Kidney glomerular epithelial cell (primary cell): ENCODE measurements at regions not wholly inside any gene's neighbourhood (a gene's known extent, or its start where the extent isn't known, plus 50 kb on each side); places are given as distances from the start of the nearest gene placed in this dataset.

Source experiments
- DNase-seq: peaks from one replicate; lab custom pipeline; 2025; lab: John Stamatoyannopoulos, UW

DNA sequence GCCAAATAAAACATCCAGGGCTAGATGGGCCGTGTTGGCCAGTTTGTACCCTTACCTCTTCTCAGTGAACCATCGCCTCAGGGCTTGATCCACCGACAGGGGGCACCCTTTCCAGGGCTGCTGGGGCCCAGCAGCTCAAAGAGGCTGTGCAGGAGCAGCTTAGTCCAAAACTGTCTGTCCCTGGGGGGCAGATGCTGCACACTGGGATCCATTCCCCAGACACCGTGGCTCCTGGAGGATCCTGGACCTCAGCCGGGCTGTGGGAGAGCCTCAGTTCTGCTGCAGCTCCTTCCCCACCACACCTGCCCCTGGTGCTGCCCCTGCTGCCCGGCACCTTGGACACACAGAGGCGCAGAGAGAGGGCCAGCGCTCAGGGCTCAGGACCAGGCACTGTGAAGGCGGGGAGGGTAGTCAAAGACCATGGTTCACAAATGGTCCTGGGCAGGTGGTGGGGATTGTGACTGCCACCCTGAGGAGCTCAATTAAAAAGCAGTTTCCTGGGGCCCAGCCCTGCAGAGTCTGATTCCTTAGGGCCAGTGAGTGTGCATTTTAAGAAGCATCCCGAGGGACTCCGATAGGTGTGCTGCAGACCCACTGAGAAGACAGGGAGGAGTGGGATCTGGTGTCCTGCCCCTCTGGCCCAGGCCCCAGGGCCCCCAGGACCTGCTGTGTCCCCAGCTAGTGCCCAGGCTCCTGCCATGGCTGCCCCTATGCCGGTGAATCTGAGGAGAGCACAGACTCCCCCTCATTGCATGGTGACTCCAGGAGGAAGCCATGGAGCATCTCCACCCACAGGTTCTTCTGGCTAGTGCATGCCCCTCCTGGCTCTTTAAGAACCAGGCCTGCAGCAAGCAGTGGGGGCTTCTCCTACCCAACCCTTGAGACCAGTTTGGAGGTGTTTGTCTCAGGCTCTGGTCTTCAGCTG, 86.5 kb upstream of the PRR20G start:
- DNase-seq = no peak

DNA sequence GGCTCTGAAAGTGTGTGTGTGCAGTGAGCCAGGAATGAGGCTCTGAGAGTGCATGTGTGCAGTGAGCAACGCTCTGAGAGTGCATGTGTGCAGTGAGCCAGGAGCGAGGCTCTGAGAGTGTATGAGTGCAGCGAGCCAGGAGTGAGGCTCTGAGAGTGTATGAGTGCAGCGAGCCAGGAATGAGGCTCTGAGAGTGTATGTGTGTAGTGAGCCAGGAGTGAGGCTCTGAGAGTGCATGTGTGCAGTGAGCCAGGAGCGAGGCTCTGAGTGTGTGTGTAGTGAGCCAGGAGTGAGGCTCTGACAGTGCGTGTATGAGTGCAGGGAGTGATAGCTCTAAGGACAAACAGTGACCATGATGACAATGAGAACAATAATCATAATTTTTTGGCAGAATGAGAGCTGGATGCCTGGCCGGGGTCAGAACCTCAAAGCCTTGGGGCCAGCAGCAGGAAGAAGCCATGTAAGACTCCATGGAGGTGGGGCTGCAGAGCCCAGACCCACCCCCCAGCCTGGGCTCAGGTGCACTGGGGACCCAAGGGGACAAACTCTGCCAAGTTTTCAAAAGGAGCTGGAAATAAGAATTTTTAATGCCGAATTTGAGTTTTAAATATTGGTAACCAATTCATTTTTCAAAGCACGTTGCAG, 85.7 kb upstream of the PRR20G start:
- no peak for DNase-seq

DNA sequence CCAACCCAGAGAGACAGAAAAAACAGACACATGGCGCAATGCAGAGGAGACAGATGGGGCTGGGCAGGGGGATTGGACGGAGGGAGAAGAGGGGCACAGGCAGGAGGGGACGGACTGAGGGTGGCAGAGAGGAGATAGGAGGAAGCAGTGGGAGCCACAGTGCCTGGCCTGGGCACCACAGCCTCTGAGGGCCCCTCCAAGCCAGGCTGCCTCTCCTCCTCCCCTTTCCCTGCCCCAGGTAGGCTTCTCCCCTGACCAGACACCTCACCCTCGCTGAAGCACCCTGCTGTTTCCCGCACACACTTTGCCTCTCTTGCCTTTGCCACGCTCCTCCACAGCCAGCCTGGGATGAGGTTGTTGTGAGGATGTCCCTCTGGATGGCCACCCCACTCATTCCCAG, 84.0 kb upstream of the PRR20G start:
- DNase-seq = no peak

DNA sequence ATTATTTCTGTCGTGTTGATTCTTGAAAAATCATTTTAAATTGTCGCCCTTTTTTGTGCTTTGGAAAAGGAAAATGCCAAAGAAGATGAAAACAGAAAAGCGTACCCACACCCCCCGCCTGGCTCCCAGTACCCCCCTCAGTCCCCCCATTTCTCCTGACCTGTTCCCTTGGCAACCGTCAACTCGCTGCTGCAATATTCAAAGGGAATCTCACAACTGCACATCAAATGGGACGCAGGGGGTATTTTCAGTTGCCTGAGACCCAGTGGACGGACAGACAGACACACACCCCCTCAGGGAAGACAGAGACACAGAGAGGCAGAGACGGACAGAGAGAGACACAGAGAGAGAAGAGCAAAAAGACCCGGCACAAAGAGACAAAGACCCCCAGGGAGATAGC, 83.5 kb upstream of the PRR20G start:
- no peak for DNase-seq

DNA sequence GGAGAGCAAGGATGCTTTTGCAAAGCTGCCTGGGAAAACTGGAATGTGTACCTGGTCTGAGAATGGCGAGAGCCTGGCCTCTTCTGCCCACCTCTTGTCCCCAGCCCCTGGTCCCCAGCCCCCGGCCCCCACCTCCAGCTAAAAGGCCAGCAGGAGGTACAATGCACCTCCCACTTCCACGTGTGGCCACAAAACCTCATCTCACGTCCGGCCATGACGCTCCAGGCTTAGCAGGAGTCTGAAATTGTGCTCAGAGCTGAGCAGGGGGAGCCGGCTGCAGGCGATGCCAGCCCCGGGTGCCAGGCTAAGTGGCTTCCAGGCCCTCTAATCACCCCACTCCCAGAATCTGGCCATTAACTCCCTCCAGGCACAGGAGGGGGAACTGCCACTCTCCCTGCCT, 83.1 kb upstream of the PRR20G start:
- no peak for DNase-seq

DNA sequence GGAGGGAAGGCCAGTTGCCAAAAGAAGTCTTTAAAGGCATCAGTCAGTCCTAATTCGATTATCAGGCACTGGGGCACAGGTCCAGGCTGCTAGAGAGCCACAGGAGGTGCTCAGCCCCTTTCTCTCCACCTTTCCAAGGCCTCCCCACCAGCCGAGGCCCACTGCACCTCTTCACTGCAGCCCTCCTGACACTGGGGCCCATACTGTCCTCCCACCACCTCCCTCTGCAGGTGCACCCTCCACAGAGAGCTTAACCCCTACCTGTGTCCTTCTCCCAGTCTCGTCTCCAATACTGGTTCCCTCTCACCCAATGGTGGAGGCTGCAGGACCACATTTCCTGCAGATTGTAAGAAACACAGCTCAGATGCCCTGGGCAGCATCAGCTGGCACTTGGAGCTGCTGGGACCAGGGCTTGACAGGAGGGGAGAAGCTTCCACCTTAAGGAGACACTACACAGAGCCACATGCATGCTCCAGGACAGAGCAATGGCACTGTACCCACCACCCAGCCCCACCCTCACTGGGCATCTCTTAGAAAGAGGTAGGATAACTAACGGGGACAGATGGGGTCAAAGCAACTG, 81.6 kb upstream of the PRR20G start:
- no peak for DNase-seq

DNA sequence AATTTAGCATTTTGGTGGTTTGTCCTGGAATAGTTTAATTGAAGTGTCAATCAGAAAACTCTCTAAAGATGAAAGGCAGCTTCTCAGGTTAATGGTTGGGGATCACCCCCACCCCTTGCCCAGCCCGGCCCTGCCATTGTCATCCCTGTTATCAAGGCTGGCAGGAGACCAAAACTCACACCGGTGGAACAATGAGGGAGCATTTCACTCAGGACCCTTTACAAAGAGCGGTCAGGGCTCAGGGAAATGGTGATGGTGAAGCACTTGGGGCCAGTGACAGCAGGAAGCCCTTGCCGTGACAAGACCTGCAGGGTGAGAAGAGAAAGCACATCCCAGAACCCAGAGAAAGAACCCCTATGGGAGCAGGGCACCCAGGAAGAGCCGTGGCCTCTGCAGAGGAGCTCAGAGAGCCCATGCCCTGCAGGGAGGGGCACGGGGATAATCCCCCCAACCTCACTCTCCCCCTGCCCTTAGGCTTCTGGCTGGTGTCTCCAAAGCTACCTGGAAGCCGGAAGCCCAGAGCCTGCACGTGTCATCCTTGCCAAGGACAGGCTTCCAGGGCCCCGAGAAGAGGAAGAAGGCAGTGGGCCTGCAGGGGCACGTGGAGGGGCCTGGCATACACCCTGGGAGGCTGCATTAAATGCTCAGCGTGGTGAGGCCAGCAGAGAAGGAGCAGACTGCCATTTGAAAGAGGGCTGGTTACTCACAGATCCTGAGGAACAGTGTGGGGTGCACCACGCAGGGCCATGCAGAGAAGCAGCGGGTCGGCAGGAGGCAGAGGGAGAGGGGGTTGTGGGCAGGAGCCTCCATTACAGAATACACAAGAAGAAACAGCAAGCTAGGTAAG, 80.6 kb upstream of the PRR20G start:
- no peak for DNase-seq

DNA sequence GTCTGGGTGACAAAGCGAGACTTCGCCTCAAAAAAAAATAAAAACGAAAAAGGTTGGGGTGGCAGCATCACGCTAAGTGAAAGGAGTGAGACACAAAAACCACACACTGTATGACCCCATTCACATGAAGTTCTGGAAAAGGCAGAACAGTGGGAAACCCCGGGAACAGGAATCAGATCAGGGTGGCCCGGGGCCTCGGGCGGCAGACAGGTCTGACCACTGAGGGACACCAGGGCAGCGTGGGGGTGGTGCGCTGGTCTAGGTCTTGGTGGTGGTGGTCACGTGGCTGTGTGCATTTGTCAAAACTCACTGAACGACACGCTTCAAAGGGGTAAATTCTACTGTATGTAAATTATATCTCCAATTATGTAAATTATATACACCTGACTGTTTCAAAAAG, 79.7 kb upstream of the PRR20G start:
- DNase-seq = no peak

DNA sequence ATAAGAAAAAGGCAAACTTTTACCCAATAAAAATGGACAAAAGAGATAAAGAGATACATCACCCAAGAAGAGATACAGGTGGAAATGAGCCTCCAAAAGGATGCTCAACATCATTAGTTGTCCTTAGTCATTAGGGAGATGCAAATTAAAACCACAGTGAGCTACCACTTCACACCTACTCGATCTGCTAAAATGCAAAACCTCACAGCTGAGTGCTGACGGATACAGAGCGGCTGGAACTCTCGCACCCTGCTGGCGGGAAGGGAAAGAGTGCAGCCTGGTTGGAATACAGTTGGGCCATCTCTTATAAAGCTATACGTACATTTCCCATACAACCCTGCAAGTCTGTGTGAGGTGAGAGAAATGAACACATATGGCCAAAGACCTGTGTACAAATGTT, 78.5 kb upstream of the PRR20G start:
- no peak for DNase-seq

DNA sequence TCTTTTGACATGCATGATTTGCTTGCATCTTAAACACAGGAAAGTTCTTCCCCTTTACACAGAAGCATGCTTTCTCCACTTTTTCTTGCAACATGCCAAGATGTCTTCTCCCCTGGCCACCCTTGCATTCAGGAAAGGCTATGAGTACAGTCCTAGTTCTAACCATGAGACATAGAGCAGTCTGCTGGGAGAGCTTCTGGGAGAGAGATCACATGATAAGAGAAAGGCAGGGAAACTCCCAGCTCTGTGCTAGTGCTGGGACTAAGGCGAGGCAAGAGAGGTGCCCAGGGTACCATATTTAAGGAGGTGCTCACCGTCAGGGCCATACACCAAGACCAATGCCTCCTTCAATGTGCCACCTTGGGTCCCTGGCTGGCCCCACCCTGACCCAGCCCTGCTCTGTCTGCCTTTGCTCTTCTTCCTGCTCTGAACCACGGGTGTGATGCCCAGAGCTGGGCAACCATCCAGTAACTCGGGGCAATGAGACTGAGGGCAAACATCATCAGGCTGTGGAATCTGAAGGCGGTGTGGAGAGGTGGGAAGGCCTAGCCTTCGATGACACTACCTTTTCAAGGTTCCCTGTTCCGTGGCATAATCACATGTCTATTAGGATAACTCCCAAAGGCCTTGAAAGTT, 77.4 kb upstream of the PRR20G start:
- no peak for DNase-seq

DNA sequence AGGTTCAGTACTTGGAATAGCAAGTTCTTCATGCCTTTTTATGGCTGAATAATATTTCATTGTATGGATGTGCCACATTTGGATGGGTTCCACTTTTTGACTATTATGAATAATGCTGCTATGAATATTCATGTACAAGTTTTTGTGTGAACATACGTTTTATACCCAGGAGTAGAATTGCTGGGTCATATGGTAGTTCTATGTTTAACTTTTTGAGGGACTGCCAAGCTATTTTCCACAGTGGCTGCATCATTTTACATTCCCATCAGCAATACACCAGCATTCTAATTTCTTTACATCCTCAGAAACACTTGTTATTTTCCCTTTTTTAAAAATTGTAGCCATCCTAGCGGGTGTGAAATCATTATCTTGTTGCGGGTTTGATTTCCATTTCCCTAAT, 76.0 kb upstream of the PRR20G start:
- no peak for DNase-seq

DNA sequence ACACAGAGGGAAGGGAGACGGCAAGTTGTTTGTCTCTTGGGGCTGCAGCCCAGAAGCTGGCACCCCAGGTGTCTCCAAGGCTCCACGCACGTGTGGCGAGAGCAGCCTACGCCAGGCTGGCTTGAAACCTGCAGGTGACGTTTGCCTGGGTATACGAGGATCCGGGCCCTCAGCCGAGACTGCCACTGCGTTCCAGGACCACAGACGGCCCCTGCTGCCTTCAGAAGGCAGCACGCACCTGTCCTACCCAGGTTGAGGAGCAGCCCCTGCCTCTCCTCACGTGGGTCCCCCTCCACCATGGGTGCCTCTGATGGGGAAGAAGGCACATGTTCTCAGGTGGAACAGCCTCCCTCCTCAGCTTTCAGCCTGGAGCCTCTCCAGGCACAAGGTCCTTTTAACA, 75.3 kb upstream of the PRR20G start:
- no peak for DNase-seq

DNA sequence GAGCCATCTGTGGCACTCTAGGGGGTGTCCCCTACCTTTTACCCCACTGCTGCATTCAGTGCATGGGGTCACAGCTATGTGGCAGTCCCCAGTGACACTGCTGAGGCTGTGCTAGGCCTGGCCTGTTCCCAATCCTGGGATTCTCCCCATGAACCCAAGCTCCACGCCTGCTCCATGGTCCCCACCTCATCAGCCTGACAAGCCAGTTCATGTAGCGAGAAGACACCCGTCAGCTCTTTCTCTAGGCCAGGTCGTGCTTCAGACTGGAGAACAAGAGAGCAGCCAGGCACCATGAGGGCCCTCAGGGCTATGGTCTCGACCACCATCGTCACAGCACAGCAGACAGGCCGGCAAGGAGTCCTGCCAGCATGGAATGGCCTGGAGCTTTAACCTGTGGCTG, 72.8 kb upstream of the PRR20G start:
- DNase-seq = no peak

DNA sequence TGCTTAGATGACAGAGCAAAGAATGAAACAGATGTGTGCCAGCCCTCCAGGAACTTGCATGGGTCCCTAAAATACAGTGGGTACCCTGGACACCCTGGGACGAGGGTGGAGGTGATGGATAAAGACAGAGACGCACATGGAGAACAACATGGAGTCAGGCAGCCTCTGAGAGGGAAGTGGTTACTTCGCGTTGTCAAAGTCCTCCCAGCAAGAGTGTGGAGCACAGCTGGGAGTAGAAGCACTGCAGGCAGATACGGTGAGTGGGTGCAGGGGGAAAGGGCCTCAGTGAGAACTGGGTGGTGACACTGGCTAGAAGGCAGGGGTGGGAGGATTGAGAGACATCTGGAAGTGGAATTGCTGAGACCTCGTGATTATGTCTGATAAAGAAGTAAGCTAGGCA, 70.8 kb upstream of the PRR20G start:
- no peak for DNase-seq

DNA sequence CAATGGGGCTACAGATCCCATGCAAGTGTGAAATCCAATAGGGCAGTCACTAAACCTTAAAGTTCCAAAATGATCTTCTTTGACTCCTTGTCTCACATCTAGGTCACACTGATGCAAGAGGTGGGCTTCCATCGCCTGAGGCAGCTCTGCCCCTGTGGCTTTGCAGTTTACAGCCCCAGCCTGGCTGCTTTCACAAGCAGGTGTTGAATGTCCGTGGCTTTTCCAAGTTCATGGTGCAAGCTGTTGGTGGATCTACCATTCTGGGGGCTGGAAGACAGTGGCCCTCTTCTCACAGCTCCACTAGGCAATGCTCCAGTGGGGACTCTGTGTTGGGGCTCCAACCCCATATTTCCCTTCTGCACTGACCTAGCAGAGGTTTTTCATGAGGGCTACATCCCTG, 68.5 kb upstream of the PRR20G start:
- DNase-seq = no peak

DNA sequence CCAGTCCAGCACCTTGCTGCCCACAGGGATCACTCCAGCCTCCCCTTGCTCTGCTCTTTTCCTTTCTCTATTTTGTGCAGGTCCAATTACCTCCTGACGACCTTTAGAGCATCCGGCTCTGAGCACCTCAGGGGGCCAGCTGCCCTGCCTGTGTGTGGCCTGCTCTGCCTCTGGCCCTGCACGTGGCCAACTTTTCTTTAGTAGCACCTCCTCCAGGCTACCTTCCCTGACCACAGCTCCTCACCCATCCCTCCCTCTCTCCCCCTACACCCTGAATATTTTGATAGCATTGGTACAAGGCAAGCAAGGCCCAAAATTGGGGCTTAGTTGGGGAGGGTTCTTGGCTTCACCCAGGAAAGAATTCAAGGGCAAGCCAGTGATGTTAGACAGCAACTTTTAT, 66.9 kb upstream of the PRR20G start:
- no peak for DNase-seq

DNA sequence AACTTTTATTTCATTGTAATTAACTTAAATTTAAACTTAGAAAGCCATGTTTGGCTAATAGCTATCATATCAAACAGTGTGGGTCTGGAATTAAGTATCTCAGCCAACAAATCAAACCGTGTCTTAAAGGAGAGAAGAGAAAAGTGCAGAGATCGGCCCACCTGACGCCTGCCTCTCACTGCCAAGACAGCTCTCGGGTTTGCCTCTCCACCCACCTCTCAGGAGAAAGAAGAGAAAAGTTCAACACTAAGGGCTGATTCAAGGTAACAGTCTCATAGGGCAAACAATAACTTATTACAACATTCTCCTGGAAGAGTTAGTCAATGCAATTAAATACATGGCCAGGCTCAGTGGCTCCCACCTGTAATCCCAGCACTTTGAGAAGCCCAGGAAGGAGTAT, 64.8 kb upstream of the PRR20G start:
- DNase-seq = no peak

DNA sequence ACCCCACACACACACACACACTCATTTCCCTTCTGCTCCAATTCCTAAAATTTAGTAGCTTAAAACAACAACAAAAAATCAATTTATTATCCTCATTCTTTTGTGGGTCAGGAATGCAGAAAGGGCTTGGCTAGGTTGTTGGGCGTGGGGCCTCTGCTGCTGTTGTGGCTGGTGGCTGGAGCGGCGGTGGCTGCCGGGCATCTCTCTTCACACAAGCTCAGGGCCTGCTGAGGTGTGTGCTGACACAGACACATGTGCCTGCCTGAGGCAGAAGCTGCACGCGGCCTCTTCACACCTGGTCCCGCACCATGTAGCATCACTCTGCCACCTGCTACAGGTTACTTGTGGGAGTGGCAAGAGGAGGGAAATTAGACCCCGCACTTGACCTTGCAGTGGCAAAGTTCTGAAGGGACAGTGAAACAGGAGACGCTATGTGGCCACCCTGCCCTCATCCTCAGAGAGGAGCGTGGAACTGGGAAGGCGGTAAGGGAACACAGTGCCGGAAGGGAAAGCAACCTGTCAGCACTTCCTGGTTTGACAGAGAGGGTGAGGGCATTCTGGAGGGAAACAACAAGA, 64.0 kb upstream of the PRR20G start:
- DNase-seq = no peak

DNA sequence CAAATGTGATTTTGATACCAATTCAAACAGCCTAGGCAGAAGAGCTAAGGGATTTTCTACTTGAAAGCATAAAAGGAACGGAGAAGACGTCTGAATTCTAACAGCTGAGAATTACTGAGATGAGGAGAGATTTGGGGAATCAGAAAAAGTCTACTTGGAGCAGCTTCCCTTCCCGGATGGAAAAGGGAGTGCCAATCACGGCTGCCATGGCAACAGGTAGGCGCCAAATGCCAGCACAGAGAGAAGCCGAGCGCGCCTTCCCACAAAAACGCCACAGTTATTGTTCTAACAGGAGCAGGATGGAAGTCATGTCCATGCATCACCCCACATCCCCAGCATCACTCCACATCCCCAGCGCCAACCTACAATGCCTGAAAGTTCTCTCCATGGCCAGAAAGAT, 63.5 kb upstream of the PRR20G start:
- DNase-seq = no peak

DNA sequence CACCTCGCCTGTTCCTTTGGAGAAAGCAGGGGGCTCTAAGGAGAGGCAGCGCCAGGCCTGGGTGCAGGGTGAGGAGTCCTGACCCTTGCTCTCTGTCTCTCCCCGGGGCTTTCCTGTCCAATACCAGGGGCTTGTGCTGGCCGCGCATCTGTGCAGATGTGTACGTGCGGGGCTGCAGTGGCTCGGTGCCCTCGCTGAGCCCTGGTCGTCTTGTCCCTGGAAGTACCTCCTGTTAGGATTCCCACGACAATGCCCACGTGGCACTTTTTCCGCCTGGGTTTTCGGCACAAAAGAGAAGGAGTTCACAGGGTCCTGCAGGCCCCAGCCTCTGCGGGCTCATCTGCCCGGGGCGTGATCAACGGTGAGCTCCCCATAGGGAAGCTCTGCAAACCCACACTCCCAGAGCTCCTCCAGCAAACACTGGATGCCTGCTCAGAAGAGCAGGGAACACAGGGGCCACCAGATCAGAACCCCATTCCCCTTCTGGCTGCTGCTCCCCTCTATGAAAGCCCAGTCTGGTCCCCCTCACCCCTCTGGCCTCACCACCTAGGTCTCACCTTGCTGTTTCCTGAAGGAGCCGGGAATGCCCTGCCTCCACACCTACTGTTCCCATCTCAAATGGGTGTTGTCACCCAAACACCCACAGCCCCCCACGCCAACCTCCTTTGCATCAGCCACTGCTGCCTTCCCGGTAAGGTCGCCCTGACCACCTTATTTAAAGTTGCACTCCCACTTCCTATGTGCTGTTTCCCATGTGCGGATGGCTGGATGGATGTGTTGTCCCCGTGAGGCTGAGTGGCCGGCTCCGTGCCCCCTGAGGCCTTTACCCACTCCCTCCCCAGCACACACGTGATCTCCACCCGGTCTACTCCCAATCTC, 62.6 kb upstream of the PRR20G start:
- DNase-seq = no peak
